SK-N-SH (cell line): ENCODE measurements at regions not wholly inside any gene's neighbourhood (a gene's known extent, or its start where the extent isn't known, plus 50 kb on each side); places are given as distances from the start of the nearest gene placed in this dataset.

ENCODE experiments used
- NFIC ChIP-seq: IDR thresholded peaks from 2 replicates; pipeline ENCODE4 v1.4.0; 2012; ENCODE audit warnings: borderline replicate concordance
- TF ChIP-seq, protein P1 (sequence below): fragments of 200-600 bp; sonication (generic); IDR thresholded peaks from 2 replicates; pipeline ENCODE4 v1.6.1; 2017; ENCODE audit warnings: antibody characterized with exemption, mild to moderate bottlenecking, moderate library complexity

DNA sequence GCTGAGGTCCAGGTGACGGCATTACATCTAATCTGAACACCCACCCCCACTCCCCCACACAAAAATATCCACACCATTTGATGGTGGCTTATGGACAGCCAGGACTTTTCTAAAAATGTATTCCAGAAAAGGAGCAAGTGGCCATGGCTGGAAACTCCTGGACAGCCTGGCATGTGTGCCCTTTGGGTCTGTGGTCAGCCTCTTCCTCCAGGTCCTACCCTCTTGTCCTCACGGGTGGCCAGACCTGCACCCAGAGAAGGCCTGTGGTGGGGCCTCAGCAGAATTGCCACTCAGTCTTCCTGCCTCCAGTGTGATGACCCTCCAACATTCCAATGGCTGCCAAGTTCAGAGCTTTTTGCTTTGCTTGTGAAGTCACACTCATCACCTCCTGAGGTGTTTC lies 600.6 kb downstream of the AJAP1 start:
- TF ChIP-seq, protein P1, sequence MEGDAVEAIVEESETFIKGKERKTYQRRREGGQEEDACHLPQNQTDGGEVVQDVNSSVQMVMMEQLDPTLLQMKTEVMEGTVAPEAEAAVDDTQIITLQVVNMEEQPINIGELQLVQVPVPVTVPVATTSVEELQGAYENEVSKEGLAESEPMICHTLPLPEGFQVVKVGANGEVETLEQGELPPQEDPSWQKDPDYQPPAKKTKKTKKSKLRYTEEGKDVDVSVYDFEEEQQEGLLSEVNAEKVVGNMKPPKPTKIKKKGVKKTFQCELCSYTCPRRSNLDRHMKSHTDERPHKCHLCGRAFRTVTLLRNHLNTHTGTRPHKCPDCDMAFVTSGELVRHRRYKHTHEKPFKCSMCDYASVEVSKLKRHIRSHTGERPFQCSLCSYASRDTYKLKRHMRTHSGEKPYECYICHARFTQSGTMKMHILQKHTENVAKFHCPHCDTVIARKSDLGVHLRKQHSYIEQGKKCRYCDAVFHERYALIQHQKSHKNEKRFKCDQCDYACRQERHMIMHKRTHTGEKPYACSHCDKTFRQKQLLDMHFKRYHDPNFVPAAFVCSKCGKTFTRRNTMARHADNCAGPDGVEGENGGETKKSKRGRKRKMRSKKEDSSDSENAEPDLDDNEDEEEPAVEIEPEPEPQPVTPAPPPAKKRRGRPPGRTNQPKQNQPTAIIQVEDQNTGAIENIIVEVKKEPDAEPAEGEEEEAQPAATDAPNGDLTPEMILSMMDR = no peak
- TF ChIP-seq NFIC = no peak
